Neural crest cell (in vitro differentiated cells): ENCODE measurements at regions not wholly inside any gene's neighbourhood (a gene's known extent, or its start where the extent isn't known, plus 50 kb on each side); places are given as distances from the start of the nearest gene placed in this dataset.

Experiments
- DNase-seq: peaks from one replicate; pipeline ENCODE4 v3.0.0; 2021; ENCODE audit warnings: low read depth, mixed read lengths, low spot score
- H3K27ac Mint-ChIP-seq: one replicate; pipeline ENCODE4 v1.8.0; 2021; ENCODE audit warnings: mild to moderate bottlenecking, mixed read lengths; ENCODE audit not compliant: unreplicated experiment
- H3K27me3 Mint-ChIP-seq: 2 replicates; pipeline ENCODE4 v1.8.0; 2021; ENCODE audit warnings: low read depth, mild to moderate bottlenecking, mixed read lengths
- H3K36me3 Mint-ChIP-seq: 2 replicates; pipeline ENCODE4 v1.8.0; 2021; ENCODE audit warnings: low read depth, mild to moderate bottlenecking, mixed read lengths
- H3K4me1 Mint-ChIP-seq: 2 replicates; pipeline ENCODE4 v1.8.0; 2021; ENCODE audit warnings: mixed read lengths
- H3K4me3 Mint-ChIP-seq: one replicate; pipeline ENCODE4 v1.8.0; 2021; ENCODE audit warnings: mild to moderate bottlenecking, mixed read lengths
- H3K9me3 Mint-ChIP-seq: 2 replicates; pipeline ENCODE4 v1.8.0; 2021; ENCODE audit warnings: mixed read lengths
- TF ChIP-seq, protein P1 (sequence below): fragments of 200-600 bp; sonication (generic); conservative IDR thresholded peaks from 2 replicates; pipeline ENCODE4 v1.5.0; 2021; ENCODE audit warnings: antibody characterized with exemption, mild to moderate bottlenecking

DNA sequence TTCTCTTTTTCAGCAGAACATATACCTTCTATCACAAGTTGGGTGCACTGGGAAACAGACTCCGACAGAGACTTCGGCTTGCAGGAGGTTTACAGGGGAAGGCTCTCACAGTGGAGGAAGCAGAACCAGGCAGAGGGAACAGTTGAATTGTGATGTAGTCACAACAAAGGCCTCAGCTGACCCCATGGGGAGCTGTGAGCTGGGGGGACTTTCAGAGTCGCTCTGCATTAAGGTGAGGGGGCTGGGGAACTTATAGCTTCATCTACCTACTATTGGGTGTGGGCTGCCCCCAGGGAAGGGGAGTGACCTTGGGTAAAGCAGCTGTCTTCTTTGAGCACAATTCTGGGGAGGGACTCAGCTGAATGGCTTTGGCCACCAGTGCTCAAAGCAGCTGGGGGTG lies 94.9 kb upstream of the POU3F1 start:
- Mint-ChIP-seq H3K4me3 (no peak overlapping the region), H3K27ac (no peak overlapping the region), H3K9me3 (peaks cover 6% of the 10 kb centered on the region), H3K36me3 (peaks cover 7% of the 10 kb centered on the region), H3K27me3 (peaks cover 9% of the 10 kb centered on the region), H3K4me1 (peaks cover 29% of the 10 kb centered on the region)
- TF ChIP-seq, protein P1, sequence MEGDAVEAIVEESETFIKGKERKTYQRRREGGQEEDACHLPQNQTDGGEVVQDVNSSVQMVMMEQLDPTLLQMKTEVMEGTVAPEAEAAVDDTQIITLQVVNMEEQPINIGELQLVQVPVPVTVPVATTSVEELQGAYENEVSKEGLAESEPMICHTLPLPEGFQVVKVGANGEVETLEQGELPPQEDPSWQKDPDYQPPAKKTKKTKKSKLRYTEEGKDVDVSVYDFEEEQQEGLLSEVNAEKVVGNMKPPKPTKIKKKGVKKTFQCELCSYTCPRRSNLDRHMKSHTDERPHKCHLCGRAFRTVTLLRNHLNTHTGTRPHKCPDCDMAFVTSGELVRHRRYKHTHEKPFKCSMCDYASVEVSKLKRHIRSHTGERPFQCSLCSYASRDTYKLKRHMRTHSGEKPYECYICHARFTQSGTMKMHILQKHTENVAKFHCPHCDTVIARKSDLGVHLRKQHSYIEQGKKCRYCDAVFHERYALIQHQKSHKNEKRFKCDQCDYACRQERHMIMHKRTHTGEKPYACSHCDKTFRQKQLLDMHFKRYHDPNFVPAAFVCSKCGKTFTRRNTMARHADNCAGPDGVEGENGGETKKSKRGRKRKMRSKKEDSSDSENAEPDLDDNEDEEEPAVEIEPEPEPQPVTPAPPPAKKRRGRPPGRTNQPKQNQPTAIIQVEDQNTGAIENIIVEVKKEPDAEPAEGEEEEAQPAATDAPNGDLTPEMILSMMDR, result no peak
- DNase-seq, result no peak

DNA sequence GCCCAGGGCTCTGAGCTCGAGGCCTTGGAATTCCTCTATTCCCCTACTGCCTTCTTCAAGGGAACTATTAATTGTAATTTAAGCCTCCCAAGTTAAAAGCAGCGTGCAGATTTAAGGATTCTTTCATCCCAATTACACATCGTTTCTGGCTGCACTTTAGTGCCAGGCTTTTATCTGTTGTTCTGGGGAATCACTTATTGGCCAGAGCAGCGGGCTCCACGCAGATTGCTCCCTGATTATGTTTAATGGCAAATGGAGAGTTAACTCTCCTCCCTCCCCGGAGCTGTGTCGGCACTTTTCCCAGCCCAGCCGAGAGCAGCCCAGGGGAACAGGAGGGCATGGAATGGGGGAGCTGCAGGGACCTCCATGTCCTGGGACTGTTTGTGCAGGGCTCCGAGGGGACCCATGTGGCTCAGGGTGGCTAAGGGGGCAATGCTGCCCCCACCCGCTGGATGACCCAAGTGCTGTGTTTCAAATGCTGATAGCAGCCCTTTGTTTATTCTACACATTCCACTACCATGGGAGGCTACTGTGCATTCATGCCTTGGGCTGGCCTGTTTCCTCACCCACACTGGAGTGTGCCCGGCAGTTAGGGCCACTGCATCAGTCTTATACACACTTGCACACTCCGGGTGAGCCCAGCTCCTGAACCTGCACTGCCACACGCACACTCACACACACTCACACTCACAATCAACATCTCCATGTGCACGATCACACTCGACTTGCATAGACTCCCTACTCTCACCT lies 93.3 kb upstream of the POU3F1 start:
- H3K4me1 Mint-ChIP-seq, result peaks cover 39% of the 10 kb centered on the region
- H3K9me3 Mint-ChIP-seq, result no peaks in the 10 kb centered on the region
- H3K27ac Mint-ChIP-seq, result peak overlapping the region; percentile 74
- peaks cover 15% of the 10 kb centered on the region for H3K27me3 Mint-ChIP-seq
- H3K4me3 Mint-ChIP-seq, result no peak overlapping the region
- peaks cover under 1% of the 10 kb centered on the region for H3K36me3 Mint-ChIP-seq
- no peak for DNase-seq
- TF ChIP-seq, protein P1, result no peak

DNA sequence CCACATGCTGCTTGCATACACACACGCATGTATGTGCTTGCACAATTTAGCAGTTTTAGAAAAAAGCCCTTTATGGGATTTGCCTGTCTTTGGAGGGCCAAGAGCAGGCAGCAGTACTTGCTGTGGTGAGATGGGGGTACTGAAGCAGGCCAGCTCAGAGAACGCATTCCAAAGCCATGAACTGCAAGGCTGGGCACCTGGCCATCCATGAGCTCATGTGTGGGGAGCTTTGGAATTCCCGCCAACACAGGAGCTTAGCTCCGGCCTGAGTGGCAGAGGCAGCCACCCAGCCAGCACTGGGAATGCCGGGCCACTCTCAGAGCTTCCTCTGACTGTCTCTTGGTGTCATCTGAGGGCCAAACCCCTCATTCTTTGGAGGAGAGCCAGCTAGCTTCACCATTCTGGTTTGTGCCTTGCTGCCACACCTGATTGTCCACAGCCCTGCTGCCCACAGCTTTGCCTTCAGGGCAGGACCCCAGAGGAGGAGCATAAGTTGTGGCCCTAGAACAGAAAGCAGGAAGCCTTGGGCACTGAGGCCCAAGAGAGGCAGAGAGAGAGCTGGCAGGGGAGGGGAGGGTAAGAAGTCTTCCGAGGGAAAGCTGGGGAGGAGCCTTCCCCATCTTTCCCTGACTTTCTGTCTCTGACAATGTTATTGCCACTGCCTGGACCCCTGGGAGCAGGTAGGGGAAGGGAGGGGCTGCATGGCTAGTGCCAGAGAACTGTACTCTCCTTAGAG lies 92.1 kb upstream of the POU3F1 start:
- no peak for DNase-seq
- Mint-ChIP-seq H3K9me3 (no peaks in the 10 kb centered on the region), H3K4me1 (peaks cover 39% of the 10 kb centered on the region), H3K27ac (no peak overlapping the region), H3K36me3 (no peaks in the 10 kb centered on the region), H3K27me3 (peaks cover 15% of the 10 kb centered on the region), H3K4me3 (no peak overlapping the region)
- TF ChIP-seq, protein P1, result no peak

DNA sequence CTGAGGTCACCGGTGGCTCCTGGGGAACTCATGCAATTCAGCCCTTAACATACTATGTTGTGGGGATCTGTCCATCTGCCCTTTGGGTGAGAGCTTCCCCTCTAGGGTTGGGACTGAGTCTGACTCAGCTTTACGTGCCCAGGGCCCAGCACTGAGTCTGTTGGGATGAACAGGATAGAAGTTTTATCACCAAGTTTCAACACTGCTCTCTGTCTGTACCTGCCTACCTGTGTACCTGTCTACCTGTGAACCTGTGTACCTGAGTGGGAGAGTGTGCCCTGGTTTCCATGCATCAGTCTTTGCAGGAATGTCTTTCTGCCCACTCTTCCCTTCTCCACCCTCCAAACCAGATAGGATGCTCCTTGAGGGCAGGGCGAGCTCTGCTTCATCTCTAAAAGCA lies 90.6 kb upstream of the POU3F1 start:
- peaks cover 15% of the 10 kb centered on the region for H3K27me3 Mint-ChIP-seq
- no peaks in the 10 kb centered on the region for H3K36me3 Mint-ChIP-seq
- H3K4me1 Mint-ChIP-seq, result peaks cover 45% of the 10 kb centered on the region
- no peak for DNase-seq
- H3K27ac Mint-ChIP-seq, result peak overlapping the region; percentile 57
- no peak overlapping the region for H3K4me3 Mint-ChIP-seq
- TF ChIP-seq, protein P1, result no peak
- no peaks in the 10 kb centered on the region for H3K9me3 Mint-ChIP-seq

DNA sequence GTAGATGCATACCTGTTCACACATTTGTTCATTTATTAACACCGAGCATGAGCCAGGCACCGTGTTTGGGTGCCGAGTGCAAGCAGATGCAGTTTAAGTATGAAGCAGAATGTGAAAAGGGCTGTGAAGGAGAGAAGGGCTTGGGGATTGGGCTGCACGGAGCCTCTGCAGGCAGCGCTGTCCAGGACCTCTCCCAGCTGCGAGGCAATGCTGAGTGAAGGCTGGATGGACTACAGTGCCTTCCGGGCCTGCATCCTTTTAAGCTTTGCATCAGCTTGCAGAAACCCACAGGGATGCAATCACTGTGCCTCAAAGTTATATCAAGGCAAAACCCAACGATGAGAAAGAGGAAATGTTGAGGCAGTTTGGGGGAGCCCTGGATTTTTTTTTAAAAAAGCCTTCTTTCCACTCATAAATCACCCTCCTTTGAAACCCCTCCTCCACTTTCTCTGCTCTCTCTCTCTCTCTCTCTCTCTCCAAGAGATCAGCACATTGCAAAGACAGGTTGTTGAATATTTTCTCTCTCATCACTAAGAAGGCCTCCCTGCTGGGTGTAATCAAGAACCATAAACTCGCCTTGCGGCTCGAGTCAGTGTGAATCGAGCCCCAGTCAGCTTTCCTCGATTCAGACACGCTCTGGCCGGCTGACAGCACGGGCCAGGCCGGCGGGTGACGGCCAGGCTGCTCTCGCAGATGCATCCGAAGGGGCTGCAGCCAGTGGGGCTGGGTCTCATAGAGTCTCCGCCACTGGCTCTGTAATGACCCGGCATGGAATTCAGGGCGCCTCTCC lies 89.2 kb upstream of the POU3F1 start:
- DNase-seq, result no peak
- Mint-ChIP-seq H3K36me3 (no peaks in the 10 kb centered on the region), H3K4me1 (peaks cover 49% of the 10 kb centered on the region), H3K9me3 (no peaks in the 10 kb centered on the region), H3K27ac (no peak overlapping the region), H3K27me3 (peaks cover 9% of the 10 kb centered on the region), H3K4me3 (no peak overlapping the region)
- TF ChIP-seq, protein P1, result no peak
